WTC11 (cell line): ENCODE measurements at regions not wholly inside any gene's neighbourhood (a gene's known extent, or its start where the extent isn't known, plus 50 kb on each side); places are given as distances from the start of the nearest gene placed in this dataset.

ENCODE experiments used
- ATAC-seq: fragments of 200-7000 bp; cut with Tn5 transposase; 2 replicates; pipeline ENCODE4 v1.10.0; 2021; ENCODE audit warnings: mild to moderate bottlenecking, moderate library complexity
- CTCF ChIA-PET: fragments of 300-600 bp; sonication (Branson Sonifier 250); formaldehyde crosslinking; loops from one replicate; lab custom pipeline; 2021; ENCODE audit warnings: antibody characterized with exemption; lab: Charles Lee
- POLR2A ChIA-PET: fragments of 350-600 bp; sonication (Branson Sonifier 250); formaldehyde crosslinking; loops from one replicate; lab custom pipeline; 2021; ENCODE audit warnings: antibody characterized with exemption; lab: Charles Lee
- DNase-seq: peaks from one replicate; pipeline ENCODE4 v3.0.0; 2021; ENCODE audit warnings: low spot score
- H3K27ac Mint-ChIP-seq: 2 replicates; pipeline ENCODE4 v1.8.0; 2021; ENCODE audit warnings: mixed read lengths
- H3K27me3 Mint-ChIP-seq: 2 replicates; pipeline ENCODE4 v1.8.0; 2021; ENCODE audit warnings: low read depth, mild to moderate bottlenecking, moderate library complexity, mixed read lengths
- H3K36me3 Mint-ChIP-seq: 2 replicates; pipeline ENCODE4 v1.8.0; 2021; ENCODE audit warnings: mixed read lengths
- H3K4me1 Mint-ChIP-seq: 2 replicates; pipeline ENCODE4 v1.8.0; 2022; ENCODE audit warnings: mixed read lengths
- H3K4me3 Mint-ChIP-seq: 2 replicates; pipeline ENCODE4 v1.8.0; 2021; ENCODE audit warnings: mild to moderate bottlenecking, moderate library complexity, mixed read lengths
- H3K9me3 Mint-ChIP-seq: 2 replicates; pipeline ENCODE4 v1.8.0; 2021; ENCODE audit warnings: mixed read lengths
- CREM ChIP-seq: sonication (generic); formaldehyde crosslinking; IDR thresholded peaks from 2 replicates; pipeline ENCODE4 v1.8.1; 2022; ENCODE audit warnings: mild to moderate bottlenecking, missing genetic modification reagents, moderate library complexity
- ETV6 ChIP-seq: sonication (generic); formaldehyde crosslinking; IDR thresholded peaks from 2 replicates; pipeline ENCODE4 v1.8.1; 2022; ENCODE audit warnings: mild to moderate bottlenecking, missing genetic modification reagents
- FOXJ3 ChIP-seq: sonication (generic); formaldehyde crosslinking; IDR thresholded peaks from 2 replicates; pipeline ENCODE4 v1.9.0; 2021; ENCODE audit warnings: missing genetic modification reagents, mild to moderate bottlenecking, borderline replicate concordance
- GABPB1 ChIP-seq: sonication (generic); formaldehyde crosslinking; IDR thresholded peaks from 2 replicates; pipeline ENCODE4 v1.8.1; 2023; ENCODE audit warnings: mild to moderate bottlenecking, missing genetic modification reagents
- NFYB ChIP-seq: sonication (generic); formaldehyde crosslinking; conservative IDR thresholded peaks from 2 replicates; pipeline ENCODE4 v1.8.0; 2022; ENCODE audit warnings: low read depth, missing genetic modification reagents
- OVOL2 ChIP-seq: fragments of 250-450 bp; sonication (Bioruptor Pico); IDR thresholded peaks from 2 replicates; pipeline ENCODE4 v1.9.0; 2021; ENCODE audit warnings: mild to moderate bottlenecking, borderline replicate concordance
- PRRX2 ChIP-seq: fragments of 250-450 bp; sonication (Bioruptor Pico); IDR thresholded peaks from 2 replicates; pipeline ENCODE4 v1.8.0; 2021; ENCODE audit warnings: mild to moderate bottlenecking
- RORB ChIP-seq: fragments of 250-450 bp; sonication (Bioruptor Pico); IDR thresholded peaks from 2 replicates; pipeline ENCODE4 v1.9.0; 2021; ENCODE audit warnings: mild to moderate bottlenecking
- SOX15 ChIP-seq: fragments of 250-450 bp; sonication (Bioruptor Pico); IDR thresholded peaks from 2 replicates; pipeline ENCODE4 v1.9.0; 2021; ENCODE audit warnings: mild to moderate bottlenecking
- TEAD4 ChIP-seq: sonication (generic); formaldehyde crosslinking; IDR thresholded peaks from 2 replicates; pipeline ENCODE4 v1.8.0; 2022; ENCODE audit warnings: mild to moderate bottlenecking, missing genetic modification reagents
- TP53 ChIP-seq: sonication (generic); formaldehyde crosslinking; IDR thresholded peaks from 2 replicates; pipeline ENCODE4 v1.8.1; 2023; ENCODE audit warnings: mild to moderate bottlenecking, missing genetic modification reagents
- ZNF219 ChIP-seq: sonication (generic); formaldehyde crosslinking; IDR thresholded peaks from 2 replicates; pipeline ENCODE4 v1.8.0; 2023; ENCODE audit warnings: missing genetic modification reagents, mild to moderate bottlenecking, borderline replicate concordance
- ZNF317 ChIP-seq: sonication (generic); formaldehyde crosslinking; IDR thresholded peaks from 2 replicates; pipeline ENCODE4 v1.8.1; 2023; ENCODE audit warnings: low read depth, mild to moderate bottlenecking, moderate library complexity, missing genetic modification reagents, borderline replicate concordance
- ZNF423 ChIP-seq: fragments of 250-450 bp; sonication (Bioruptor Pico); IDR thresholded peaks from 2 replicates; pipeline ENCODE4 v2.1.2; 2022; ENCODE audit warnings: mild to moderate bottlenecking, moderate library complexity
- TF ChIP-seq, protein P1 (sequence below): sonication (generic); formaldehyde crosslinking; IDR thresholded peaks from 2 replicates; pipeline ENCODE4 v1.8.0; 2023; ENCODE audit warnings: missing genetic modification reagents, mild to moderate bottlenecking, borderline replicate concordance
- TF ChIP-seq, protein P2 (sequence below): fragments of 250-450 bp; sonication (Bioruptor Pico); IDR thresholded peaks from 2 replicates; pipeline ENCODE4 v2.1.2; 2022; ENCODE audit warnings: mild to moderate bottlenecking, moderate library complexity
- TF ChIP-seq, protein P3 (sequence below): sonication (generic); formaldehyde crosslinking; IDR thresholded peaks from 2 replicates; pipeline ENCODE4 v1.8.0; 2022; ENCODE audit warnings: mild to moderate bottlenecking, missing genetic modification reagents
- TF ChIP-seq, protein P4 (sequence below): sonication (generic); formaldehyde crosslinking; IDR thresholded peaks from 2 replicates; pipeline ENCODE4 v1.8.1; 2022; ENCODE audit warnings: mild to moderate bottlenecking, missing genetic modification reagents, moderate library complexity, borderline replicate concordance
- TF ChIP-seq, protein P5 (sequence below): sonication (generic); formaldehyde crosslinking; IDR thresholded peaks from 2 replicates; pipeline ENCODE4 v1.8.1; 2022; ENCODE audit warnings: low read depth, missing genetic modification reagents, borderline replicate concordance
- TF ChIP-seq, protein P6 (sequence below): sonication (generic); formaldehyde crosslinking; IDR thresholded peaks from 2 replicates; pipeline ENCODE4 v1.8.1; 2023; ENCODE audit warnings: mild to moderate bottlenecking, missing genetic modification reagents
- TF ChIP-seq, protein P7 (sequence below): sonication (generic); formaldehyde crosslinking; IDR thresholded peaks from 2 replicates; pipeline ENCODE4 v1.8.1; 2022; ENCODE audit warnings: missing genetic modification reagents, borderline replicate concordance
- TF ChIP-seq, protein P8 (sequence below): sonication (generic); formaldehyde crosslinking; conservative IDR thresholded peaks from 2 replicates; pipeline ENCODE4 v1.8.1; 2022; ENCODE audit warnings: mild to moderate bottlenecking, missing genetic modification reagents
- TF ChIP-seq, protein P9 (sequence below): sonication (generic); formaldehyde crosslinking; IDR thresholded peaks from 2 replicates; pipeline ENCODE4 v1.8.0; 2022; ENCODE audit warnings: mild to moderate bottlenecking, missing genetic modification reagents

DNA sequence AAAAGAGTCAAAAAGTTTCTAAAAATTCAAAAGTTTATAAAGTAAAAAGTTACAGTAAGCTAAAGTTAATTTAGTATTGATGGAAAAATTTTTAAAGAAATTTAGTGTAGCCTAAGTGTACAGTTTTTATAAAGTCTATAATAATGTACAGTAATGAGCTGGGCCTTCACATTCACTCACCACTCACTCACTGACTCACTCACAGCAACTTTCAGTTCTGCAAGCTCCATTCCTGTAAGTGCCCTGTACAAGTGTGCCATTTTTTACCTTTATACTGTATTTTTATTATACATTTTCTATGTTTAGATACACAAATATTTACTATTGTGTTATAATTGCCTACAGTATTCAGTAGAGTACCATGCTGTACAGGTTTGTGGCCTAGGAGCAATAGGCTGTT lies 239.5 kb upstream of the MAP3K1 start:
- H3K27ac Mint-ChIP-seq = no peak overlapping the region
- H3K27me3 Mint-ChIP-seq = peaks cover 5% of the 10 kb centered on the region
- H3K36me3 Mint-ChIP-seq = peaks cover 21% of the 10 kb centered on the region
- H3K4me3 Mint-ChIP-seq = no peak overlapping the region
- TF ChIP-seq PRRX2 (CRISPR knock-in tag) (no peak), ZNF317 (CRISPR knock-in tag) (no peak), FOXJ3 (CRISPR knock-in tag) (no peak), RORB (no peak)
- TF ChIP-seq, protein P1, sequence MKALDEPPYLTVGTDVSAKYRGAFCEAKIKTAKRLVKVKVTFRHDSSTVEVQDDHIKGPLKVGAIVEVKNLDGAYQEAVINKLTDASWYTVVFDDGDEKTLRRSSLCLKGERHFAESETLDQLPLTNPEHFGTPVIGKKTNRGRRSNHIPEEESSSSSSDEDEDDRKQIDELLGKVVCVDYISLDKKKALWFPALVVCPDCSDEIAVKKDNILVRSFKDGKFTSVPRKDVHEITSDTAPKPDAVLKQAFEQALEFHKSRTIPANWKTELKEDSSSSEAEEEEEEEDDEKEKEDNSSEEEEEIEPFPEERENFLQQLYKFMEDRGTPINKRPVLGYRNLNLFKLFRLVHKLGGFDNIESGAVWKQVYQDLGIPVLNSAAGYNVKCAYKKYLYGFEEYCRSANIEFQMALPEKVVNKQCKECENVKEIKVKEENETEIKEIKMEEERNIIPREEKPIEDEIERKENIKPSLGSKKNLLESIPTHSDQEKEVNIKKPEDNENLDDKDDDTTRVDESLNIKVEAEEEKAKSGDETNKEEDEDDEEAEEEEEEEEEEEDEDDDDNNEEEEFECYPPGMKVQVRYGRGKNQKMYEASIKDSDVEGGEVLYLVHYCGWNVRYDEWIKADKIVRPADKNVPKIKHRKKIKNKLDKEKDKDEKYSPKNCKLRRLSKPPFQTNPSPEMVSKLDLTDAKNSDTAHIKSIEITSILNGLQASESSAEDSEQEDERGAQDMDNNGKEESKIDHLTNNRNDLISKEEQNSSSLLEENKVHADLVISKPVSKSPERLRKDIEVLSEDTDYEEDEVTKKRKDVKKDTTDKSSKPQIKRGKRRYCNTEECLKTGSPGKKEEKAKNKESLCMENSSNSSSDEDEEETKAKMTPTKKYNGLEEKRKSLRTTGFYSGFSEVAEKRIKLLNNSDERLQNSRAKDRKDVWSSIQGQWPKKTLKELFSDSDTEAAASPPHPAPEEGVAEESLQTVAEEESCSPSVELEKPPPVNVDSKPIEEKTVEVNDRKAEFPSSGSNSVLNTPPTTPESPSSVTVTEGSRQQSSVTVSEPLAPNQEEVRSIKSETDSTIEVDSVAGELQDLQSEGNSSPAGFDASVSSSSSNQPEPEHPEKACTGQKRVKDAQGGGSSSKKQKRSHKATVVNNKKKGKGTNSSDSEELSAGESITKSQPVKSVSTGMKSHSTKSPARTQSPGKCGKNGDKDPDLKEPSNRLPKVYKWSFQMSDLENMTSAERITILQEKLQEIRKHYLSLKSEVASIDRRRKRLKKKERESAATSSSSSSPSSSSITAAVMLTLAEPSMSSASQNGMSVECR (CRISPR knock-in tag) = no peak
- TF ChIP-seq, protein P2, sequence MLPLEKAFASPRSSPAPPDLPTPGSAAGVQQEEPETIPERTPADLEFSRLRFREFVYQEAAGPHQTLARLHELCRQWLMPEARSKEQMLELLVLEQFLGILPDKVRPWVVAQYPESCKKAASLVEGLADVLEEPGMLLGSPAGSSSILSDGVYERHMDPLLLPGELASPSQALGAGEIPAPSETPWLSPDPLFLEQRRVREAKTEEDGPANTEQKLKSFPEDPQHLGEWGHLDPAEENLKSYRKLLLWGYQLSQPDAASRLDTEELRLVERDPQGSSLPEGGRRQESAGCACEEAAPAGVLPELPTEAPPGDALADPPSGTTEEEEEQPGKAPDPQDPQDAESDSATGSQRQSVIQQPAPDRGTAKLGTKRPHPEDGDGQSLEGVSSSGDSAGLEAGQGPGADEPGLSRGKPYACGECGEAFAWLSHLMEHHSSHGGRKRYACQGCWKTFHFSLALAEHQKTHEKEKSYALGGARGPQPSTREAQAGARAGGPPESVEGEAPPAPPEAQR (CRISPR knock-in tag) = no peak
- TF ChIP-seq, protein P3, sequence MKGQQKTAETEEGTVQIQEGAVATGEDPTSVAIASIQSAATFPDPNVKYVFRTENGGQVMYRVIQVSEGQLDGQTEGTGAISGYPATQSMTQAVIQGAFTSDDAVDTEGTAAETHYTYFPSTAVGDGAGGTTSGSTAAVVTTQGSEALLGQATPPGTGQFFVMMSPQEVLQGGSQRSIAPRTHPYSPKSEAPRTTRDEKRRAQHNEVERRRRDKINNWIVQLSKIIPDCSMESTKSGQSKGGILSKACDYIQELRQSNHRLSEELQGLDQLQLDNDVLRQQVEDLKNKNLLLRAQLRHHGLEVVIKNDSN (CRISPR knock-in tag) = no peak
- TF ChIP-seq, all 79 proteins: peak for 0
- peaks cover 34% of the 10 kb centered on the region for H3K9me3 Mint-ChIP-seq
- DNase-seq (no peak), ATAC-seq (no peak)
- H3K4me1 Mint-ChIP-seq = no peaks in the 10 kb centered on the region
- ChIA-PET CTCF (no interaction called here), POLR2A (no interaction called here)

DNA sequence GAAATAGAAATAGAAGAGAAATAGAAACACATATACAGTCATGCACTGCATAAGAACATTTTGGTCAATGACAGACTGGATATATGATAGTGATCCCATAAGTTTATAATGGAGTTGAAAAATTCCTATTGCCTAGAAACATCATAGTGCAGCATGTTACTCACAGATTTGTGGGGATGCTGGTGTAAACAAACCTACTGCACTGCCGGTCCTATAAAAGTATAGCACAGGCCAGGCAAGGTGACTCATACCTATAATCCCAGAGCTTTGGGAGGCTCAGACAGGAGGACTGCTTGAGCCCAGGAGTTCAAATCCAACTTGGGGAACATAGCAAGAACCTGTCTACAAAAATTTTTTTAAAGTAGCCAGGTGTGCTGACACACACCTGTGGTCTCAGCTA lies 240.6 kb upstream of the MAP3K1 start:
- ChIA-PET POLR2A (no interaction called here), CTCF (no interaction called here)
- H3K4me3 Mint-ChIP-seq = no peak overlapping the region
- H3K4me1 Mint-ChIP-seq = no peaks in the 10 kb centered on the region
- H3K36me3 Mint-ChIP-seq = peaks cover 21% of the 10 kb centered on the region
- ATAC-seq (no peak), DNase-seq (no peak)
- peaks cover 5% of the 10 kb centered on the region for H3K27me3 Mint-ChIP-seq
- no peak overlapping the region for H3K27ac Mint-ChIP-seq
- peaks cover 34% of the 10 kb centered on the region for H3K9me3 Mint-ChIP-seq
- TF ChIP-seq, protein P4, sequence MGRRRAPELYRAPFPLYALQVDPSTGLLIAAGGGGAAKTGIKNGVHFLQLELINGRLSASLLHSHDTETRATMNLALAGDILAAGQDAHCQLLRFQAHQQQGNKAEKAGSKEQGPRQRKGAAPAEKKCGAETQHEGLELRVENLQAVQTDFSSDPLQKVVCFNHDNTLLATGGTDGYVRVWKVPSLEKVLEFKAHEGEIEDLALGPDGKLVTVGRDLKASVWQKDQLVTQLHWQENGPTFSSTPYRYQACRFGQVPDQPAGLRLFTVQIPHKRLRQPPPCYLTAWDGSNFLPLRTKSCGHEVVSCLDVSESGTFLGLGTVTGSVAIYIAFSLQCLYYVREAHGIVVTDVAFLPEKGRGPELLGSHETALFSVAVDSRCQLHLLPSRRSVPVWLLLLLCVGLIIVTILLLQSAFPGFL = no peak
- no peak for TF ChIP-seq TEAD4 (CRISPR knock-in tag)
- no peak for TF ChIP-seq SOX15
- TF ChIP-seq ZNF219 (CRISPR knock-in tag) = no peak
- TF ChIP-seq, protein P5, sequence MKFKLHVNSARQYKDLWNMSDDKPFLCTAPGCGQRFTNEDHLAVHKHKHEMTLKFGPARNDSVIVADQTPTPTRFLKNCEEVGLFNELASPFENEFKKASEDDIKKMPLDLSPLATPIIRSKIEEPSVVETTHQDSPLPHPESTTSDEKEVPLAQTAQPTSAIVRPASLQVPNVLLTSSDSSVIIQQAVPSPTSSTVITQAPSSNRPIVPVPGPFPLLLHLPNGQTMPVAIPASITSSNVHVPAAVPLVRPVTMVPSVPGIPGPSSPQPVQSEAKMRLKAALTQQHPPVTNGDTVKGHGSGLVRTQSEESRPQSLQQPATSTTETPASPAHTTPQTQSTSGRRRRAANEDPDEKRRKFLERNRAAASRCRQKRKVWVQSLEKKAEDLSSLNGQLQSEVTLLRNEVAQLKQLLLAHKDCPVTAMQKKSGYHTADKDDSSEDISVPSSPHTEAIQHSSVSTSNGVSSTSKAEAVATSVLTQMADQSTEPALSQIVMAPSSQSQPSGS (CRISPR knock-in tag) = no peak
- TF ChIP-seq ETV6 (CRISPR knock-in tag) = no peak
- TF ChIP-seq ZNF423 (CRISPR knock-in tag) = no peak
- no peak for TF ChIP-seq TP53 (CRISPR knock-in tag)
- TF ChIP-seq, protein P6, sequence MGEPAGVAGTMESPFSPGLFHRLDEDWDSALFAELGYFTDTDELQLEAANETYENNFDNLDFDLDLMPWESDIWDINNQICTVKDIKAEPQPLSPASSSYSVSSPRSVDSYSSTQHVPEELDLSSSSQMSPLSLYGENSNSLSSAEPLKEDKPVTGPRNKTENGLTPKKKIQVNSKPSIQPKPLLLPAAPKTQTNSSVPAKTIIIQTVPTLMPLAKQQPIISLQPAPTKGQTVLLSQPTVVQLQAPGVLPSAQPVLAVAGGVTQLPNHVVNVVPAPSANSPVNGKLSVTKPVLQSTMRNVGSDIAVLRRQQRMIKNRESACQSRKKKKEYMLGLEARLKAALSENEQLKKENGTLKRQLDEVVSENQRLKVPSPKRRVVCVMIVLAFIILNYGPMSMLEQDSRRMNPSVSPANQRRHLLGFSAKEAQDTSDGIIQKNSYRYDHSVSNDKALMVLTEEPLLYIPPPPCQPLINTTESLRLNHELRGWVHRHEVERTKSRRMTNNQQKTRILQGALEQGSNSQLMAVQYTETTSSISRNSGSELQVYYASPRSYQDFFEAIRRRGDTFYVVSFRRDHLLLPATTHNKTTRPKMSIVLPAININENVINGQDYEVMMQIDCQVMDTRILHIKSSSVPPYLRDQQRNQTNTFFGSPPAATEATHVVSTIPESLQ (CRISPR knock-in tag) = no peak
- no peak for TF ChIP-seq OVOL2 (CRISPR knock-in tag)
- TF ChIP-seq, protein P7, sequence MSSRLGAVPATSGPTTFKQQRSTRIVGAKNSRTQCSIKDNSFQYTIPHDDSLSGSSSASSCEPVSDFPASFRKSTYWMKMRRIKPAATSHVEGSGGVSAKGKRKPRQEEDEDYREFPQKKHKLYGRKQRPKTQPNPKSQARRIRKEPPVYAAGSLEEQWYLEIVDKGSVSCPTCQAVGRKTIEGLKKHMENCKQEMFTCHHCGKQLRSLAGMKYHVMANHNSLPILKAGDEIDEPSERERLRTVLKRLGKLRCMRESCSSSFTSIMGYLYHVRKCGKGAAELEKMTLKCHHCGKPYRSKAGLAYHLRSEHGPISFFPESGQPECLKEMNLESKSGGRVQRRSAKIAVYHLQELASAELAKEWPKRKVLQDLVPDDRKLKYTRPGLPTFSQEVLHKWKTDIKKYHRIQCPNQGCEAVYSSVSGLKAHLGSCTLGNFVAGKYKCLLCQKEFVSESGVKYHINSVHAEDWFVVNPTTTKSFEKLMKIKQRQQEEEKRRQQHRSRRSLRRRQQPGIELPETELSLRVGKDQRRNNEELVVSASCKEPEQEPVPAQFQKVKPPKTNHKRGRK (CRISPR knock-in tag) = no peak
- TF ChIP-seq, protein P8, sequence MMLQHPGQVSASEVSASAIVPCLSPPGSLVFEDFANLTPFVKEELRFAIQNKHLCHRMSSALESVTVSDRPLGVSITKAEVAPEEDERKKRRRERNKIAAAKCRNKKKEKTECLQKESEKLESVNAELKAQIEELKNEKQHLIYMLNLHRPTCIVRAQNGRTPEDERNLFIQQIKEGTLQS = no peak
- TF ChIP-seq NFYB (CRISPR knock-in tag) = no peak
- TF ChIP-seq, protein P9, sequence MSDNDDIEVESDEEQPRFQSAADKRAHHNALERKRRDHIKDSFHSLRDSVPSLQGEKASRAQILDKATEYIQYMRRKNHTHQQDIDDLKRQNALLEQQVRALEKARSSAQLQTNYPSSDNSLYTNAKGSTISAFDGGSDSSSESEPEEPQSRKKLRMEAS = no peak
- TF ChIP-seq CREM (CRISPR knock-in tag) = no peak
- no peak for TF ChIP-seq GABPB1 (CRISPR knock-in tag)
